ENCODE measurements at regions not wholly inside any gene's neighbourhood (a gene's known extent, or its start where the extent isn't known, plus 50 kb on each side); places are given as distances from the start of the nearest gene placed in this dataset.

DNA sequence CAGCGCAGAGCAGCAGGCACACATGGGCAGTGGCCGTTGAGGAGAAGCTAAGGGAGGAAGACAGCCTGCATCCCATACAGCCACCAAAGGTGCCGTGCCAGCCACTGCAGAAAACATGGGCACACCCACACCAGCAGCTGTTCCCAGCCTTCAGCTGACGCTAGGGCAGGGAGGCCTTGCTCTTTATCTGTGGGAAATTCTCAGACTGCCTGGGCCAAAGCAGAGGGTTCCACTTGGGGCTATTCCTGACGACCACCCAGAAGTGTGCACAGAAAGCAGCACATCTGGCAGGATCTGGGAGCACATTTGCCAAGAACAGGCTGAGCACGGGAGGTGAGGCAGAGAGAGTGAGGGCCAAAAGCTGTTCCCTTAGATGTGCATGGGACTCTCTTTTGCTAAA is 101.3 kb upstream of the SOX11 start:
- DNase-seq (ENCODE audit: low read depth): no peak
- no peak for TF ChIP-seq CTCF (IDR thresholded peaks at IDR 0.05; ENCODE audit: insufficient read depth, low read depth, low read length, missing control alignments)
- H3K4me3 ChIP-seq (ENCODE audit: low read length): no peak overlapping the region

DNA sequence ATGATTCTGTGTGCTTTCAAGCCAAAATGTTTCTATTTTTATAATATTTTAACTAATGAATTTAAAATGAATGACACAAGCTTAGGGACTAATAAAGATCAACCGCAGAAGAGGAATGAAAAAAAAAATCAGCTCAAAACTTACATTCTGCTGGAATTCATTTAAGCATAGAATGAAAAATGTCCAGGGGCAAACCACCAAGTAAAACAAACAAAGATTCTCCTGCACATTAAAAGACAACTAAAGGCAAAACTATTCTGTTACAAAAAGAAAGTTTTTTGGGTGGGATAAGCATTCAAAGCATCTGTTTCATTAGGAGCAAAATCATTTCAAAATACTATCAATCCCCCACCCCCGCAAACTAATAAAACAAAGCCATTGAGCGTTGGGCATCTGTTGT is 99.3 kb upstream of the SOX11 start:
- no peak overlapping the region for H3K4me3 ChIP-seq (ENCODE audit: low read length)
- no peak for DNase-seq (ENCODE audit: low read depth)
- TF ChIP-seq CTCF (IDR thresholded peaks at IDR 0.05; ENCODE audit: insufficient read depth, low read depth, low read length, missing control alignments): no peak

DNA sequence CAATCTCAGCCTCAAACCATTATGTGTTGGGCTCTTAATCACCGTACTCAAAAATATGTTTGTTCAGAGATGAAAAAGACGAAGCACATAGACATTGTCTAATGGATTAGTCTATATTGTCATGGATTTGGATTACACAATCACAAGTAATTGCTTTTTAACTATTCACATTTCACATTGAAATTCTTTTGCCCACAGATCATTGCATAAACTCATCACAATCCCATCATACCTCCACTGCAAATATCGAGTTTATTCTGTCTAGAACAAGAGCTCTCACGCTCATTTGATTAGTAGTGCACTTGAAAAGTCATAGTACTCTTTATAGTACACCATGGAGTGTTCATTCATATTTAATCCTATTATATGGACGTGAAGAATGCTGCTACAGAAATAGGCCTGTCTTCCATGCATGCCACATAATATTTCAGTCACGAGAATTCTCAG is 97.9 kb upstream of the SOX11 start:
- no peak for DNase-seq (ENCODE audit: low read depth)
- no peak for TF ChIP-seq CTCF (IDR thresholded peaks at IDR 0.05; ENCODE audit: insufficient read depth, low read depth, low read length, missing control alignments)
- no peak overlapping the region for H3K4me3 ChIP-seq (ENCODE audit: low read length)

DNA sequence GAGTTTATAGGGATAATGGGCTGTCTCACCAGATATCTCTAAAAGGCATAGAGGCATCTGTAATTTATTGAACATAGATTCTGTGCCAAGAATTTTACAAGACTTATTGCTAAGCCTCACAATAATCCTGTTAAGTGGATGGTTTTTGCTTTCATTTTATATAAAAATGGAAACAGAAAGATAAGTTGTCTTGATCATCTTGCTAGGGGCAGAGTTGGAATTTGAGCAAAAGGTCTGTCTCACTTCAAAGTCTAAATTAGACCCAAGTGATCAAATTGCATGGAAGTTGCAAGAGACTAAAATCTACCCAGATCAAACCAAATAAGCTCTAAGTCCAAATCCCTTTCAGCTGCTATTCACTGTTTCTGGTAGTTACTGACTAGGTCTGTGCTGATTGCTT is 95.3 kb upstream of the SOX11 start:
- H3K4me3 ChIP-seq (ENCODE audit: low read length): no peak overlapping the region
- TF ChIP-seq CTCF (IDR thresholded peaks at IDR 0.05; ENCODE audit: insufficient read depth, low read depth, low read length, missing control alignments): no peak
- no peak for DNase-seq (ENCODE audit: low read depth)

DNA sequence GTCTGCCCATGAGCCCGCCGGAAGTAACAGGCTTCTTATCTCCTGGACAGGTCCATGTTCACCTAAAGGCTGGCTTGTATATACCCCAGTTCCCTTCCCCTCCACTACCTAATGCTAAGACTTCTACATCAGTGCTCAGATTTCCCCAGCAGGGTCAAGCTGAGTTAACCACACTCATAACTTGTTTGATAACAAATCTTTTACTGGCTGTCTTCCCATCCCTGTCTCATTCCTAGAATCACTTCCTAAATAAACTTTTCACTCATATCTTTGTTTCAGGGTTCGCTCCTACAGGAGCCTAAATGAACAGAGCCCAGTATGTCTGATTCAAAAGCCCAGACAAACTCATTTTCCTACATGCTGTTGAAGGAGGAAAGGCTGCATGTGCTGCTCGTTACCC is 94.0 kb upstream of the SOX11 start:
- DNase-seq (ENCODE audit: low read depth): no peak
- no peak for TF ChIP-seq CTCF (IDR thresholded peaks at IDR 0.05; ENCODE audit: insufficient read depth, low read depth, low read length, missing control alignments)
- H3K4me3 ChIP-seq (ENCODE audit: low read length): no peak overlapping the region

DNA sequence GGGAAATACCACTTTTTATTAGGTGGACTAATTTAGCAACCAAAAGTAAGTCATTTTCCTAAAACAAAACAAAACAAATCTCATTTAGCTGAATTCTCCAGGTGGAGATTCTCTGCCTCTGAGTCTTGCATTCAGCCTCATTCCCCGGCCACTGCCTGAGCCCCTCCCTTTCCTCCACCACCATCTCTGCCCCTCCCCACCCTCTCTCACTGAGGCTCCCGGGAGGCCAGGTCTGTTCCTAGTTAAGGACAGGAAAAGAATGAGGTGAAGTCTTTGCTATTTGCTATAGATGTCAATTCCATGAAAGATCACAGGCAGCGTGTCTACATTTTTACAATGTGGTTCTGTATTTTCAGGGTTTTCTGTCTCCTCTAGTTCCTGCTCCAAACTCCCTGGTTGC is 83.0 kb upstream of the SOX11 start:
- no peak for TF ChIP-seq CTCF (IDR thresholded peaks at IDR 0.05; ENCODE audit: insufficient read depth, low read depth, low read length, missing control alignments)
- H3K4me3 ChIP-seq (ENCODE audit: low read length): no peak overlapping the region
- no peak for DNase-seq (ENCODE audit: low read depth)

GRCh38 chr2:5612666-5613065 is 79.5 kb upstream of the SOX11 start:
- TF ChIP-seq CTCF (IDR thresholded peaks at IDR 0.05; ENCODE audit: insufficient read depth, low read depth, low read length, missing control alignments): no peak
- H3K4me3 ChIP-seq (ENCODE audit: low read length): no peak overlapping the region
- DNase-seq (ENCODE audit: low read depth): no peak

Data from epithelial cell of esophagus (primary cell).